Small intestine (tissue), 7 donors: ENCODE measurements at regions not wholly inside any gene's neighbourhood (a gene's known extent, or its start where the extent isn't known, plus 50 kb on each side); places are given as distances from the start of the nearest gene placed in this dataset.

Source experiments
- DNase-seq, 2 donors: peaks; one replicate each; pipeline versions ENCODE4 v3.0.0 to v3.0.0-alpha.2; 2013
- FAIRE-seq: peaks from 2 replicates; lab custom pipeline; 2012; peaks lifted over from hg19 to GRCh38; lab: Jason Lieb, UNC
- H3K27ac ChIP-seq, 3 donors: one replicate each; pipeline ENCODE4 v1.5.1; 2013; ENCODE audit warnings: low read length in 2 of 3, mild to moderate bottlenecking in 2 of 3, control low read depth in 1 of 3, inconsistent platforms in 1 of 3, low read depth in 1 of 3, moderate library complexity in 1 of 3
- H3K27me3 ChIP-seq, 3 donors: one replicate each; pipeline ENCODE4 v1.6.1; 2013; ENCODE audit warnings: low read length in 3 of 3, inconsistent platforms in 1 of 3; ENCODE audit not compliant: control insufficient read depth in 3 of 3, insufficient read depth in 3 of 3
- H3K36me3 ChIP-seq, 3 donors: one replicate each; pipeline ENCODE4 v1.6.1; 2013; ENCODE audit warnings: low read length in 3 of 3, inconsistent platforms in 1 of 3, low read depth in 1 of 3, mild to moderate bottlenecking in 1 of 3, moderate library complexity in 1 of 3; ENCODE audit not compliant: control insufficient read depth in 3 of 3, insufficient read depth in 2 of 3
- H3K4me1 ChIP-seq, 3 donors: one replicate each; pipeline ENCODE4 v1.6.1; 2013; ENCODE audit warnings: low read length in 2 of 3, inconsistent platforms in 1 of 3, low read depth in 1 of 3, mild to moderate bottlenecking in 1 of 3, moderate library complexity in 1 of 3; ENCODE audit not compliant: control insufficient read depth in 3 of 3, insufficient read depth in 2 of 3
- H3K4me3 ChIP-seq, 3 donors: one replicate each; pipeline ENCODE4 v1.5.1; 2013; ENCODE audit warnings: low read length in 3 of 3, control low read depth in 1 of 3, inconsistent platforms in 1 of 3, low read depth in 1 of 3, mild to moderate bottlenecking in 1 of 3, moderate library complexity in 1 of 3
- H3K9me3 ChIP-seq, 2 donors: one replicate each; pipeline ENCODE4 v1.6.1; 2013; ENCODE audit warnings: low read depth in 1 of 2, low read length in 1 of 2; ENCODE audit not compliant: control insufficient read depth in 2 of 2, insufficient read depth in 1 of 2
- WGBS, 3 donors: extraction: QIAGEN DNeasy Blood & Tissue Kit; methylation state at CpG; one replicate each; pipeline ENCODE4 v1.1.7; 2013; 5-methylcytosine and 5-hydroxymethylcytosine counted together
- donor health status: healthy with polysubstance abuse.
- donor health status: control.
- donor health status: control.
- donor health status: Bipolar disorder and iron deficiency.
- donor health status: healthy.

GRCh38 chr2:217033186-217033585, 173.3 kb upstream of the TNP1 start:
- H3K4me1 ChIP-seq = no peaks in the 10 kb centered on the region
- no peak for DNase-seq
- H3K4me3 ChIP-seq = no peak overlapping the region
- no peaks in the 10 kb centered on the region for H3K36me3 ChIP-seq
- H3K9me3 ChIP-seq = no peaks in the 10 kb centered on the region
- H3K27me3 ChIP-seq = peaks cover 0 to 5% (median 0%) of the 10 kb centered on the region in 3 donors
- H3K27ac ChIP-seq = no peak overlapping the region
- WGBS, 3 donors = 85 to 87% (median 86%) methylated on average over 5 of the region's 5 CpGs
- no peak for FAIRE-seq

- FAIRE-seq (no peak), DNase-seq (no peak)
- Histone ChIP-seq H3K9me3 (no peaks in the 10 kb centered on the region), H3K36me3 (no peaks in the 10 kb centered on the region), H3K27ac (no peak overlapping the region), H3K4me1 (no peaks in the 10 kb centered on the region), H3K27me3 (peaks cover 0 to 5% (median 0%) of the 10 kb centered on the region in 3 donors), H3K4me3 (no peak overlapping the region)
- WGBS, 3 donors = 44 to 56% (median 55%) methylated on average over 1 of the region's 1 CpG
Measured at GRCh38 chr2:217031445-217031844, 171.6 kb upstream of the TNP1 start.

- Histone ChIP-seq H3K27me3 (peaks cover 0 to 5% (median 0%) of the 10 kb centered on the region in 3 donors), H3K4me1 (no peaks in the 10 kb centered on the region), H3K27ac (no peak overlapping the region), H3K36me3 (no peaks in the 10 kb centered on the region), H3K9me3 (no peaks in the 10 kb centered on the region), H3K4me3 (no peak overlapping the region)
- 78 to 86% (median 82%) methylated on average over 6 of the region's 6 CpGs for WGBS, 3 donors
- no peak for FAIRE-seq
- no peak for DNase-seq
Measured at GRCh38 chr2:217030081-217030480, 170.2 kb upstream of the TNP1 start.

GRCh38 chr2:217028128-217028527, 168.3 kb upstream of the TNP1 start:
- Histone ChIP-seq H3K4me3 (no peak overlapping the region), H3K9me3 (no peaks in the 10 kb centered on the region), H3K4me1 (no peaks in the 10 kb centered on the region), H3K27ac (no peak overlapping the region), H3K27me3 (peaks cover 0 to 5% (median 0%) of the 10 kb centered on the region in 3 donors), H3K36me3 (no peaks in the 10 kb centered on the region)
- DNase-seq = no peak
- FAIRE-seq = no peak
- WGBS, 3 donors = 71 to 83% (median 71%) methylated on average over 1 of the region's 1 CpG

- Histone ChIP-seq H3K9me3 (no peaks in the 10 kb centered on the region), H3K4me3 (no peak overlapping the region), H3K4me1 (no peaks in the 10 kb centered on the region), H3K27me3 (peaks cover 0 to 5% (median 0%) of the 10 kb centered on the region in 3 donors), H3K27ac (no peak overlapping the region), H3K36me3 (no peaks in the 10 kb centered on the region)
- no peak for FAIRE-seq
- 34 to 70% (median 50%) methylated on average over 1 of the region's 1 CpG for WGBS, 3 donors
- no peak for DNase-seq
Measured at GRCh38 chr2:217027414-217027813, 167.6 kb upstream of the TNP1 start.

- Histone ChIP-seq H3K4me3 (no peak overlapping the region), H3K27ac (no peak overlapping the region), H3K36me3 (no peaks in the 10 kb centered on the region), H3K4me1 (no peaks in the 10 kb centered on the region), H3K27me3 (no peaks in the 10 kb centered on the region), H3K9me3 (no peaks in the 10 kb centered on the region)
- FAIRE-seq (no peak), DNase-seq (no peak)
- 76 to 79% (median 78%) methylated on average over 3 of the region's 3 CpGs for WGBS, 3 donors
Measured at GRCh38 chr2:217026569-217026968, 166.7 kb upstream of the TNP1 start.

- no peaks in the 10 kb centered on the region for H3K27me3 ChIP-seq
- no peaks in the 10 kb centered on the region for H3K4me1 ChIP-seq
- no peak overlapping the region for H3K4me3 ChIP-seq
- H3K36me3 ChIP-seq = no peaks in the 10 kb centered on the region
- FAIRE-seq (no peak), DNase-seq (no peak)
- 85 to 91% (median 90%) methylated on average over 5 of the region's 5 CpGs for WGBS, 3 donors
- no peaks in the 10 kb centered on the region for H3K9me3 ChIP-seq
- H3K27ac ChIP-seq = no peak overlapping the region
Measured at GRCh38 chr2:217026161-217026560, 166.3 kb upstream of the TNP1 start.

GRCh38 chr2:217023611-217024010, 163.7 kb upstream of the TNP1 start:
- DNase-seq (no peak), FAIRE-seq (no peak)
- Histone ChIP-seq H3K4me1 (no peaks in the 10 kb centered on the region), H3K27ac (no peak overlapping the region), H3K9me3 (no peaks in the 10 kb centered on the region), H3K4me3 (no peak overlapping the region), H3K27me3 (no peaks in the 10 kb centered on the region), H3K36me3 (no peaks in the 10 kb centered on the region)
- WGBS, 3 donors = 26 to 61% (median 38%) methylated on average over 2 of the region's 2 CpGs
